GM12873 (cell line): ENCODE measurements at regions not wholly inside any gene's neighbourhood (a gene's known extent, or its start where the extent isn't known, plus 50 kb on each side); places are given as distances from the start of the nearest gene placed in this dataset.

ENCODE experiments used
- TF ChIP-seq, protein P1 (sequence below): IDR thresholded peaks from 2 replicates; pipeline ENCODE4 v1.5.1; 2012; ENCODE audit warnings: low read depth, mild to moderate bottlenecking, moderate library complexity, low read length, control low read depth; ENCODE audit not compliant: insufficient read depth; ENCODE audit errors: missing control alignments

- TF ChIP-seq, protein P1, sequence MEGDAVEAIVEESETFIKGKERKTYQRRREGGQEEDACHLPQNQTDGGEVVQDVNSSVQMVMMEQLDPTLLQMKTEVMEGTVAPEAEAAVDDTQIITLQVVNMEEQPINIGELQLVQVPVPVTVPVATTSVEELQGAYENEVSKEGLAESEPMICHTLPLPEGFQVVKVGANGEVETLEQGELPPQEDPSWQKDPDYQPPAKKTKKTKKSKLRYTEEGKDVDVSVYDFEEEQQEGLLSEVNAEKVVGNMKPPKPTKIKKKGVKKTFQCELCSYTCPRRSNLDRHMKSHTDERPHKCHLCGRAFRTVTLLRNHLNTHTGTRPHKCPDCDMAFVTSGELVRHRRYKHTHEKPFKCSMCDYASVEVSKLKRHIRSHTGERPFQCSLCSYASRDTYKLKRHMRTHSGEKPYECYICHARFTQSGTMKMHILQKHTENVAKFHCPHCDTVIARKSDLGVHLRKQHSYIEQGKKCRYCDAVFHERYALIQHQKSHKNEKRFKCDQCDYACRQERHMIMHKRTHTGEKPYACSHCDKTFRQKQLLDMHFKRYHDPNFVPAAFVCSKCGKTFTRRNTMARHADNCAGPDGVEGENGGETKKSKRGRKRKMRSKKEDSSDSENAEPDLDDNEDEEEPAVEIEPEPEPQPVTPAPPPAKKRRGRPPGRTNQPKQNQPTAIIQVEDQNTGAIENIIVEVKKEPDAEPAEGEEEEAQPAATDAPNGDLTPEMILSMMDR, result no peak
Measured at GRCh38 chr10:4080225-4080805, 295.3 kb upstream of the KLF6 start.

GRCh38 chr10:4079803-4080202 is 294.8 kb upstream of the KLF6 start:
- TF ChIP-seq, protein P1, result no peak

DNA sequence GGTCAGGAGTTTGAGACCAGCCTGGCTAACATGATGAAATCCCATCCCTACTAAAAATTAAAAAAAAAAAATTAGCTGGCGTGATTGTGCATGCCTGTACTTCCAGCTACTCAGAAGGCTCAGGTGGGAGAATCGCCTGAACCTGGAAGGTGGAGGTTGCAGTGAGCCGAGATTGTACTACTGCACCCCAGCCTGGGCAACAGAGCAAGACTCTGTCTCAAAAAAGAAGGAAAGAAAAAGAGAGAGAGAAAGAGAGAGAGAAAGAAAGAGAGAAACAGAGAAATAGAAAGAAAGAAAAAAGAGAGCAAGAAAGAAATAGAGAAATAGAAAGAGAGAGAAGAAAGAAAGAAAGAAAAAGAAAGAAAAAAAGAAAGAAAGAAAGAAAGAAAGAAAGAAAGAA is 292.8 kb upstream of the KLF6 start:
- TF ChIP-seq, protein P1, result no peak

DNA sequence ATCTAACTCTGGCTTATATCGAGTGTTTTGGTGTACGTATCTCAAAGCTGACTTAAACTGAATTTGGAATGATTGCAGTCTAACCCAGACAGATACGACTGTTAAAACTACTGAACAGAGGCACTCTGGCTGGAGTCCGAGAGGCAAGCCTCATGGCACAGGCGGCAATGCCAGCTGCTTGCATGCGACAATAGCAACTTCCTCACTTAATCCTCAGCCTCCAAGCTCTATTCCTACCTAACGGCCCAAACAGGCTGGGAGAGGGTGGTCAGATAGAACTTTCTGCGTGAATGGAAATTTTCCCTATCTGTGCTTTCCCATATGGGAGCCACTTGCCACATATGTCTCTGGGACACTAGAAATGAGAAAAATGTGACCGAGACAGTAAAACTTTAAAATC is 292.0 kb upstream of the KLF6 start:
- TF ChIP-seq, protein P1, result no peak

GRCh38 chr10:4075443-4075842 is 290.4 kb upstream of the KLF6 start:
- TF ChIP-seq, protein P1, result no peak

GRCh38 chr10:4074545-4075407 is 289.8 kb upstream of the KLF6 start:
- TF ChIP-seq, protein P1, result no peak

GRCh38 chr10:4073912-4074311 is 288.9 kb upstream of the KLF6 start:
- TF ChIP-seq, protein P1, result no peak
